Natural killer cell (primary cell): ENCODE measurements at regions not wholly inside any gene's neighbourhood (a gene's known extent, or its start where the extent isn't known, plus 50 kb on each side); places are given as distances from the start of the nearest gene placed in this dataset.

Experiments used
- ATAC-seq, 3 donors: fragments of 150-1000 bp in 2 of 3; fragments of 200-7000 bp in 1 of 3; cut with Tn5 transposase; 1 replicate in 1 of 3; 2 replicates in 2 of 3; pipeline ENCODE4 v1.10.0; 2021; ENCODE audit warnings: mild to moderate bottlenecking in 2 of 3, moderate library complexity in 2 of 3
- DNase-seq, 2 donors: peaks; one replicate each; pipeline versions ENCODE4 v3.0.0 to v3.0.0-alpha.2; 2013 to 2021; ENCODE audit warnings: mixed read lengths in 1 of 2
- H3K27ac ChIP-seq: one replicate; pipeline ENCODE4 v1.5.1; 2013; ENCODE audit warnings: mild to moderate bottlenecking, low read length
- H3K27me3 ChIP-seq: one replicate; pipeline ENCODE4 v1.6.1; 2013; ENCODE audit warnings: low read length; ENCODE audit not compliant: control insufficient read depth, insufficient read depth
- H3K36me3 ChIP-seq: one replicate; pipeline ENCODE4 v1.6.1; 2013; ENCODE audit warnings: low read length; ENCODE audit not compliant: control insufficient read depth, insufficient read depth
- H3K4me1 ChIP-seq: one replicate; pipeline ENCODE4 v1.6.1; 2013; ENCODE audit warnings: low read length; ENCODE audit not compliant: control insufficient read depth, insufficient read depth
- H3K4me3 ChIP-seq: one replicate; pipeline ENCODE4 v1.5.1; 2013; ENCODE audit warnings: low read length
- H3K9me3 ChIP-seq: one replicate; pipeline ENCODE4 v1.6.1; 2013; ENCODE audit warnings: low read length; ENCODE audit not compliant: control insufficient read depth, insufficient read depth
- H3K27ac Mint-ChIP-seq, 2 donors: one replicate each; pipeline ENCODE4 v1.8.0; 2022; ENCODE audit warnings: mild to moderate bottlenecking in 2 of 2, mixed read lengths in 2 of 2, moderate library complexity in 1 of 2
- H3K27me3 Mint-ChIP-seq, 2 donors: one replicate each; pipeline ENCODE4 v1.8.0; 2022; ENCODE audit warnings: low read depth in 2 of 2, mixed read lengths in 2 of 2
- H3K36me3 Mint-ChIP-seq: one replicate; pipeline ENCODE4 v1.8.0; 2022; ENCODE audit warnings: mixed read lengths
- H3K4me1 Mint-ChIP-seq, 2 donors: one replicate each; pipeline ENCODE4 v1.8.0; 2022; ENCODE audit warnings: mixed read lengths in 2 of 2
- H3K4me3 Mint-ChIP-seq: one replicate; pipeline ENCODE4 v1.8.0; 2022; ENCODE audit warnings: mild to moderate bottlenecking, moderate library complexity, mixed read lengths
- H3K9me3 Mint-ChIP-seq, 2 donors: one replicate each; pipeline ENCODE4 v1.8.0; 2022; ENCODE audit warnings: mixed read lengths in 2 of 2
- CTCF ChIP-seq: fragments of 200-600 bp; IDR thresholded peaks from one replicate; pipeline ENCODE4 v1.8.0; 2022; ENCODE audit warnings: antibody characterized with exemption
- WGBS: methylation state at CpG from one replicate; pipeline ENCODE4 v1.1.7; 2013; ENCODE audit warnings: missing lambda C conversion rate; ENCODE audit not compliant: insufficient coverage; 5-methylcytosine and 5-hydroxymethylcytosine counted together
- intact Hi-C: fragments of 100-400 bp; cut with micrococcal nuclease; formaldehyde crosslinking; loops from one replicate; pipeline ENCODE4 v1.14.2; 2022

- H3K27ac ChIP-seq = no peak overlapping the region
- no peak overlapping the region for H3K4me3 ChIP-seq
- peaks cover 14% of the 10 kb centered on the region in 2 donors for H3K9me3 Mint-ChIP-seq
- H3K4me3 Mint-ChIP-seq = no peak overlapping the region
- H3K36me3 Mint-ChIP-seq = no peaks in the 10 kb centered on the region
- H3K27me3 Mint-ChIP-seq = no peaks in the 10 kb centered on the region
- H3K9me3 ChIP-seq = no peaks in the 10 kb centered on the region
- no peak overlapping the region for H3K27ac Mint-ChIP-seq
- no peak for TF ChIP-seq CTCF
- H3K4me1 Mint-ChIP-seq = no peaks in the 10 kb centered on the region
- DNase-seq (no peak), ATAC-seq (no peak)
- H3K36me3 ChIP-seq = no peaks in the 10 kb centered on the region
- no peaks in the 10 kb centered on the region for H3K27me3 ChIP-seq
- intact Hi-C loops = no loop called here
- H3K4me1 ChIP-seq = no peaks in the 10 kb centered on the region
Observed at GRCh38 chr2:188209218-188209617, 82.5 kb upstream of the GULP1 start.

- H3K36me3 ChIP-seq = no peaks in the 10 kb centered on the region
- H3K27ac Mint-ChIP-seq = no peak overlapping the region
- ATAC-seq = no peak
Observed at GRCh38 chr2:188217264-188217663, 74.4 kb upstream of the GULP1 start.

GRCh38 chr2:188219541-188219940 lies 72.1 kb upstream of the GULP1 start:
- 90% methylated on average over 1 of the region's 1 CpG for WGBS
- Histone ChIP-seq H3K27me3 (no peaks in the 10 kb centered on the region), H3K4me3 (no peak overlapping the region), H3K4me1 (no peaks in the 10 kb centered on the region), H3K36me3 (no peaks in the 10 kb centered on the region), H3K27ac (no peak overlapping the region), H3K9me3 (no peaks in the 10 kb centered on the region)
- TF ChIP-seq CTCF = no peak
- Mint-ChIP-seq H3K4me1 (no peaks in the 10 kb centered on the region), H3K27me3 (no peaks in the 10 kb centered on the region), H3K9me3 (peaks cover 4 to 8% of the 10 kb centered on the region in 2 donors), H3K4me3 (no peak overlapping the region), H3K27ac (no peak overlapping the region), H3K36me3 (no peaks in the 10 kb centered on the region)
- no peak for ATAC-seq
- intact Hi-C loops = no loop called here
- no peak for DNase-seq

More at GRCh38 chr2:188217264-188217663, 74.4 kb upstream of the GULP1 start:
- H3K4me3 ChIP-seq = no peak overlapping the region
- 98% methylated on average over 3 of the region's 4 CpGs for WGBS
- no peaks in the 10 kb centered on the region for H3K4me1 Mint-ChIP-seq
- no peaks in the 10 kb centered on the region for H3K9me3 ChIP-seq
- no peak overlapping the region for H3K4me3 Mint-ChIP-seq
- no peaks in the 10 kb centered on the region for H3K27me3 Mint-ChIP-seq
- H3K9me3 Mint-ChIP-seq = peaks cover 7 to 9% of the 10 kb centered on the region in 2 donors
- no peak overlapping the region for H3K27ac ChIP-seq
- no peaks in the 10 kb centered on the region for H3K36me3 Mint-ChIP-seq
- DNase-seq = no peak
- no peaks in the 10 kb centered on the region for H3K4me1 ChIP-seq
- TF ChIP-seq CTCF = no peak
- intact Hi-C loops = no loop called here
- H3K27me3 ChIP-seq = no peaks in the 10 kb centered on the region

GRCh38 chr2:188220535-188220934 lies 71.1 kb upstream of the GULP1 start:
- ATAC-seq = no peak
- Mint-ChIP-seq H3K27ac (no peak overlapping the region), H3K9me3 (peaks cover 6 to 8% of the 10 kb centered on the region in 2 donors), H3K4me3 (no peak overlapping the region), H3K27me3 (no peaks in the 10 kb centered on the region), H3K4me1 (no peaks in the 10 kb centered on the region), H3K36me3 (no peaks in the 10 kb centered on the region)
- no peaks in the 10 kb centered on the region for H3K27me3 ChIP-seq
- H3K9me3 ChIP-seq = no peaks in the 10 kb centered on the region
- intact Hi-C loops = no loop called here
- H3K4me1 ChIP-seq = no peaks in the 10 kb centered on the region
- H3K27ac ChIP-seq = no peak overlapping the region
- H3K36me3 ChIP-seq = no peaks in the 10 kb centered on the region
- H3K4me3 ChIP-seq = no peak overlapping the region
- WGBS = 71% methylated on average over 1 of the region's 2 CpGs
- no peak for DNase-seq
- no peak for TF ChIP-seq CTCF
